22Rv1 (cell line): ENCODE measurements at regions not wholly inside any gene's neighbourhood (a gene's known extent, or its start where the extent isn't known, plus 50 kb on each side); places are given as distances from the start of the nearest gene placed in this dataset.

Experiments used
- CTCF ChIP-seq: fragments of 450-650 bp; IDR thresholded peaks from 2 replicates; pipeline ENCODE4 v1.5.1; 2017; ENCODE audit warnings: mild to moderate bottlenecking
- ZFX ChIP-seq: fragments of 450-650 bp; IDR thresholded peaks from 2 replicates; pipeline ENCODE4 v1.6.1; 2017; ENCODE audit warnings: antibody characterized with exemption, borderline replicate concordance

- TF ChIP-seq CTCF (no peak), ZFX (no peak)
Observed at GRCh38 chr2:187915810-187916209, 361.6 kb upstream of the TFPI start.
